ENCODE measurements at regions not wholly inside any gene's neighbourhood (a gene's known extent, or its start where the extent isn't known, plus 50 kb on each side); places are given as distances from the start of the nearest gene placed in this dataset.

- Histone ChIP-seq H3K27me3 (no peaks in the 10 kb centered on the region), H3K4me3 (no peak overlapping the region), H3K4me1 (no peaks in the 10 kb centered on the region), H3K27ac (no peak overlapping the region), H3K36me3 (no peaks in the 10 kb centered on the region), H3K9me3 (no peaks in the 10 kb centered on the region)
- intact Hi-C loops (cut with DNase I; ENCODE audit: low total_unique reads): no loop called here
- no peak for TF ChIP-seq CTCF (IDR thresholded peaks at IDR 0.05)
- no peak for TF ChIP-seq POLR2A (IDR thresholded peaks at IDR 0.05)
- no peak for DNase-seq
Measured at GRCh38 chr7:153081496-153081895, 321.9 kb downstream of the ACTR3B start.

GRCh38 chr7:153084278-153084677, 324.7 kb downstream of the ACTR3B start:
- H3K27me3 ChIP-seq: no peaks in the 10 kb centered on the region
- no peak for DNase-seq
- H3K36me3 ChIP-seq: no peaks in the 10 kb centered on the region
- intact Hi-C loops (cut with DNase I; ENCODE audit: low total_unique reads): no loop called here
- no peak overlapping the region for H3K4me3 ChIP-seq
- TF ChIP-seq POLR2A (IDR thresholded peaks at IDR 0.05): no peak
- no peak for TF ChIP-seq CTCF (IDR thresholded peaks at IDR 0.05)
- H3K27ac ChIP-seq: no peak overlapping the region
- no peaks in the 10 kb centered on the region for H3K4me1 ChIP-seq
- no peaks in the 10 kb centered on the region for H3K9me3 ChIP-seq

GRCh38 chr7:153087498-153087897, 327.9 kb downstream of the ACTR3B start:
- Histone ChIP-seq H3K27me3 (no peaks in the 10 kb centered on the region), H3K27ac (no peak overlapping the region), H3K9me3 (no peaks in the 10 kb centered on the region), H3K4me1 (no peaks in the 10 kb centered on the region), H3K36me3 (no peaks in the 10 kb centered on the region), H3K4me3 (no peak overlapping the region)
- no peak for DNase-seq
- TF ChIP-seq CTCF (IDR thresholded peaks at IDR 0.05) (no peak), POLR2A (IDR thresholded peaks at IDR 0.05) (no peak)
- intact Hi-C loops (cut with DNase I; ENCODE audit: low total_unique reads): no loop called here

GRCh38 chr7:153088601-153089000, 329.0 kb downstream of the ACTR3B start:
- no peaks in the 10 kb centered on the region for H3K4me1 ChIP-seq

GRCh38 chr7:153090209-153090608, 330.7 kb downstream of the ACTR3B start:
- no peak for DNase-seq
- intact Hi-C loops (cut with DNase I; ENCODE audit: low total_unique reads): no loop called here
- Histone ChIP-seq H3K9me3 (no peaks in the 10 kb centered on the region), H3K27ac (no peak overlapping the region), H3K27me3 (no peaks in the 10 kb centered on the region), H3K4me1 (no peaks in the 10 kb centered on the region), H3K4me3 (no peak overlapping the region), H3K36me3 (no peaks in the 10 kb centered on the region)
- TF ChIP-seq CTCF (IDR thresholded peaks at IDR 0.05): no peak
- no peak for TF ChIP-seq POLR2A (IDR thresholded peaks at IDR 0.05)

More at GRCh38 chr7:153088601-153089000, 329.0 kb downstream of the ACTR3B start:
- no peak for TF ChIP-seq CTCF (IDR thresholded peaks at IDR 0.05)
- no peak for TF ChIP-seq POLR2A (IDR thresholded peaks at IDR 0.05)
- intact Hi-C loops (cut with DNase I; ENCODE audit: low total_unique reads): no loop called here
- no peak overlapping the region for H3K27ac ChIP-seq
- no peak for DNase-seq
- no peaks in the 10 kb centered on the region for H3K36me3 ChIP-seq
- H3K9me3 ChIP-seq: no peaks in the 10 kb centered on the region
- H3K27me3 ChIP-seq: no peaks in the 10 kb centered on the region
- H3K4me3 ChIP-seq: no peak overlapping the region
